MM.1S (cell line): ENCODE measurements at regions not wholly inside any gene's neighbourhood (a gene's known extent, or its start where the extent isn't known, plus 50 kb on each side); places are given as distances from the start of the nearest gene placed in this dataset.

ENCODE experiments used
- DNase-seq: peaks from one replicate; pipeline ENCODE4 v3.0.0-alpha.2; 2015
- H2AFZ ChIP-seq: fragments of 300-600 bp; sonication (generic); 2 replicates; pipeline ENCODE4 v1.6.0; 2016; ENCODE audit warnings: antibody characterized with exemption, low read length
- H3F3A ChIP-seq: fragments of 300-600 bp; sonication (generic); 2 replicates; pipeline ENCODE4 v1.6.1; 2016; ENCODE audit warnings: mild to moderate bottlenecking, antibody characterized with exemption, low read length, moderate library complexity, mixed read lengths; ENCODE audit not compliant: insufficient read depth
- H3K27ac ChIP-seq: fragments of 300-600 bp; sonication (generic); 2 replicates; pipeline ENCODE4 v1.5.1; 2016; ENCODE audit warnings: mild to moderate bottlenecking, low read length
- H3K27me3 ChIP-seq: fragments of 300-600 bp; sonication (generic); replicated peaks from 2 replicates; pipeline ENCODE4 v1.6.0; 2016; ENCODE audit warnings: low read length; ENCODE audit not compliant: insufficient read depth
- H3K36me3 ChIP-seq: fragments of 300-600 bp; sonication (generic); replicated peaks from 2 replicates; pipeline ENCODE4 v1.6.1; 2016; ENCODE audit warnings: mild to moderate bottlenecking, low read length, mixed read lengths; ENCODE audit not compliant: insufficient read depth
- H3K4me1 ChIP-seq: fragments of 300-600 bp; sonication (generic); 2 replicates; pipeline ENCODE4 v1.6.1; 2016; ENCODE audit warnings: low read length, mixed read lengths
- H3K4me2 ChIP-seq: fragments of 300-600 bp; sonication (generic); 2 replicates; pipeline ENCODE4 v1.6.0; 2016; ENCODE audit warnings: low read depth, low read length
- H3K4me3 ChIP-seq: fragments of 300-600 bp; sonication (generic); 2 replicates; pipeline ENCODE4 v1.5.1; 2016; ENCODE audit warnings: low read length, mixed read lengths
- H3K79me2 ChIP-seq: fragments of 300-600 bp; sonication (generic); 2 replicates; pipeline ENCODE4 v1.6.1; 2016; ENCODE audit warnings: mixed run types, low read length, mixed read lengths
- H3K9ac ChIP-seq: fragments of 300-600 bp; sonication (generic); 2 replicates; pipeline ENCODE4 v1.6.1; 2016; ENCODE audit warnings: low read length, mixed read lengths
- H3K9me2 ChIP-seq: fragments of 300-600 bp; sonication (generic); replicated peaks from 2 replicates; pipeline ENCODE4 v1.6.1; 2016; ENCODE audit warnings: mild to moderate bottlenecking, low read length, mixed read lengths; ENCODE audit not compliant: insufficient read depth
- H3K9me3 ChIP-seq: fragments of 300-600 bp; sonication (generic); replicated peaks from 2 replicates; pipeline ENCODE4 v1.6.1; 2016; ENCODE audit warnings: mild to moderate bottlenecking, low read length, mixed read lengths; ENCODE audit not compliant: insufficient read depth
- H4K20me1 ChIP-seq: fragments of 300-600 bp; sonication (generic); 2 replicates; pipeline ENCODE4 v1.6.1; 2016; ENCODE audit warnings: mild to moderate bottlenecking, low read length, moderate library complexity, mixed read lengths; ENCODE audit not compliant: insufficient read depth
- CTCF ChIP-seq: fragments of 300-600 bp; sonication (generic); IDR thresholded peaks from 2 replicates; pipeline ENCODE4 v1.5.1; 2016; ENCODE audit warnings: antibody characterized with exemption, low read length, mixed read lengths
- EZH2 ChIP-seq: fragments of 300-600 bp; sonication (generic); optimal IDR thresholded peaks from 2 replicates; pipeline ENCODE3; 2017; ENCODE audit warnings: low read depth, mild to moderate bottlenecking, antibody characterized with exemption, low read length, mixed read lengths
- EZH2phosphoT487 ChIP-seq: fragments of 300-600 bp; sonication (generic); IDR thresholded peaks from 2 replicates; pipeline ENCODE4 v1.6.1; 2018; ENCODE audit warnings: antibody characterized with exemption, low read length

DNA sequence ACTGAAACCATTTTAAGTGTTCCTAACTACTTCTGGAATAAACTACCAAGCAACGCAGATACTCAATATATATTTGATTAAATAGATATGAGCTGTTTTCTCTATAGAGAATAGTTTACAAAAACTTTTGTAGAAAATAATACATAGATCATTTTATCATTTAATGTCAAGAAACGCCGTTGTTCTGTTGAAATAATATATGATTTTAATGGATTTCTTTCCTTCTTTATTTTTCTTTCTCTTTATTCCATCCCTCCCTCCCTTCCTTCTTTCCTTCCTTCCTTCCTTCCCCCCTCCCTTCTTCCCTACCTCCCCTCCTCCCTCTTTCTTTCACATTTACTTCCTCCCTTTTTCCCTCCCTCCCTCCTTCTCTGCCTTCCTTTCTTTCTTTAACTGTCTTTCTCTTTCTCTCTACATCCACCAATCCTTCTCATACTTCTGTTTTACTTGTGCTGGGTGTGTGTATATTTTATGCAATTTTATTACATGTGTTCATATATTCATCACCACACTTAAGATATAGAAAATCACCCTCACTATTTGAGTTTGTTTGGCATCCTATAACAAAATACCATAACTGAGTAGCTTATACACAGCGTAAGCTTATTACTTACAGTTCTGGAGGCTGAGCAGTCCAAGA is 230.9 kb upstream of the BRINP3 start:
- Histone ChIP-seq H3F3A (no peaks in the 10 kb centered on the region), H3K4me3 (no peak overlapping the region), H3K79me2 (no peaks in the 10 kb centered on the region), H3K9me2 (no peaks in the 10 kb centered on the region), H3K36me3 (no peaks in the 10 kb centered on the region), H2AFZ (no peak overlapping the region), H3K27me3 (no peaks in the 10 kb centered on the region), H3K4me1 (no peaks in the 10 kb centered on the region), H3K9ac (no peak overlapping the region), H3K9me3 (no peaks in the 10 kb centered on the region), H3K4me2 (no peak overlapping the region), H3K27ac (no peak overlapping the region), H4K20me1 (no peaks in the 10 kb centered on the region)
- no peak for DNase-seq
- TF ChIP-seq EZH2phosphoT487 = no peak
- TF ChIP-seq CTCF = no peak
- no peak for TF ChIP-seq EZH2

DNA sequence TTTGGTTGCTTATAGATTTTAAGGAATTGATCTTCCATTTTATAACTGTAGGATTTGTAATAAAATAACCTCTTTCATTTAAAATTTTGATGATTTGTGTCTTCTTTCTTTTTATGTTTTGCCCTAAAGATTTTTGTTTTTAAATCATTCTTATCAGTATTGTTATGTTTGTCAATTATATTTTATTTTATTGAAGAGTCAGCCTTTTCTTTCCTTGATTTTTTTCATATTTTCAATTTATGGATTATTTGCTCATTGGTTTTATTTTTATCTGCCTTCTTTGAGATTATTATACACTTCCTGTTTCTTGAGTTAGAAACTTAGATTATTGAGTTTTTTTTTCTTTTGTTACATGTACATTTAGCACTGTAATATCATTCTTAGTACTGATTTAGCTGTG is 233.4 kb upstream of the BRINP3 start:
- DNase-seq = no peak
- Histone ChIP-seq H2AFZ (no peak overlapping the region), H3K79me2 (no peaks in the 10 kb centered on the region), H4K20me1 (no peaks in the 10 kb centered on the region), H3K9me3 (no peaks in the 10 kb centered on the region), H3F3A (no peaks in the 10 kb centered on the region), H3K4me2 (no peak overlapping the region), H3K27ac (no peak overlapping the region), H3K36me3 (no peaks in the 10 kb centered on the region), H3K27me3 (no peaks in the 10 kb centered on the region), H3K4me1 (no peaks in the 10 kb centered on the region), H3K9ac (no peak overlapping the region), H3K9me2 (no peaks in the 10 kb centered on the region), H3K4me3 (no peak overlapping the region)
- TF ChIP-seq EZH2phosphoT487 = no peak
- TF ChIP-seq CTCF = no peak
- TF ChIP-seq EZH2 = no peak

DNA sequence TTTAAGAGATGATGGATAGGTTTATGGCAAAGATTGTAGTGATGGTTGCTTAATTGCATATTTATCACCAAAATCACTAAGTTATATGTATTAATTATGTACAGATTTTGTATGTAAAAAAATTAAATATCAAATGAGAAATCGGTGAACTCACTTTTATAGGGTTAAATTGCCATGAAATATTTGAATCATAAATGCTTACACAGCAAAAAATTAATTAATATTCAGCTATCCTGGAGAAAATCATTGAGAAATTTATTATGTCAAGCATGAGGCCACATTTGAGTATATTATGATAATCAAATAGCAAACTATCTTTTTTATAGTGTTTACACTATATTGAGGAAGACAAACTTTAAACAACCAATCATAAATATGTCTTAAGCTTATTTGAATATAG is 239.4 kb upstream of the BRINP3 start:
- H3K36me3 ChIP-seq = no peaks in the 10 kb centered on the region
- no peak for TF ChIP-seq CTCF
- no peak for TF ChIP-seq EZH2phosphoT487
- TF ChIP-seq EZH2 = no peak
- no peaks in the 10 kb centered on the region for H3K27me3 ChIP-seq
- no peaks in the 10 kb centered on the region for H4K20me1 ChIP-seq
- H2AFZ ChIP-seq = no peak overlapping the region
- H3K9me3 ChIP-seq = no peaks in the 10 kb centered on the region
- H3K9me2 ChIP-seq = no peaks in the 10 kb centered on the region
- no peaks in the 10 kb centered on the region for H3K4me1 ChIP-seq
- H3F3A ChIP-seq = no peaks in the 10 kb centered on the region
- H3K79me2 ChIP-seq = no peaks in the 10 kb centered on the region
- no peak overlapping the region for H3K9ac ChIP-seq
- no peak overlapping the region for H3K4me2 ChIP-seq
- no peak overlapping the region for H3K4me3 ChIP-seq
- no peak overlapping the region for H3K27ac ChIP-seq
- no peak for DNase-seq
